GM12864 (cell line): ENCODE measurements at regions not wholly inside any gene's neighbourhood (a gene's known extent, or its start where the extent isn't known, plus 50 kb on each side); places are given as distances from the start of the nearest gene placed in this dataset.

Experiments used
- DNase-seq: peaks from one replicate; pipeline ENCODE4 v3.0.0-alpha.2; 2011; ENCODE audit warnings: low read depth
- H3K4me3 ChIP-seq: 2 replicates; pipeline ENCODE4 v1.5.1; 2011; ENCODE audit warnings: mild to moderate bottlenecking, low read depth, low read length, control low read depth
- TF ChIP-seq, protein P1 (sequence below): IDR thresholded peaks from 2 replicates; pipeline ENCODE4 v1.5.1; 2011; ENCODE audit warnings: low read depth, mild to moderate bottlenecking, moderate library complexity, low read length, control low read depth, inconsistent platforms; ENCODE audit errors: missing control alignments

DNA sequence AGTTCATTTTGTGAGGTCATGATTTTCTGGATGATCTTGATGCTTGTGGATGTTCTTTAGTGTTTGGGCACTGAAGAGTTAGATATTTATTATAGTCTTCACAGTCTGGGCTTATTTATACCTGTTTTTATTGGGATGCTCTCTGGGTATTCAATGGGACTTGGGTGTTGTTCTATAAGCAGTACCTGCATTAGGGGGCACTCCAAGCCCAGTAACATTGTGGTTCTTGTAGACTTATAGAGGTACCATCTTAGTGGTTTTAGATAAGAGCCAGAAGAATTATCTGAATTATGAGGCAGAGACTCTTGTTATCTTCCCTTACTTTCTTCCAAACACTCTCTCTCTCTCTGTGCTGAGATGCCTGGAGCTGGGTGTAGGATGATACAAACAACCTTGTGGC lies 470.0 kb downstream of the PIK3C3 start:
- TF ChIP-seq, protein P1, sequence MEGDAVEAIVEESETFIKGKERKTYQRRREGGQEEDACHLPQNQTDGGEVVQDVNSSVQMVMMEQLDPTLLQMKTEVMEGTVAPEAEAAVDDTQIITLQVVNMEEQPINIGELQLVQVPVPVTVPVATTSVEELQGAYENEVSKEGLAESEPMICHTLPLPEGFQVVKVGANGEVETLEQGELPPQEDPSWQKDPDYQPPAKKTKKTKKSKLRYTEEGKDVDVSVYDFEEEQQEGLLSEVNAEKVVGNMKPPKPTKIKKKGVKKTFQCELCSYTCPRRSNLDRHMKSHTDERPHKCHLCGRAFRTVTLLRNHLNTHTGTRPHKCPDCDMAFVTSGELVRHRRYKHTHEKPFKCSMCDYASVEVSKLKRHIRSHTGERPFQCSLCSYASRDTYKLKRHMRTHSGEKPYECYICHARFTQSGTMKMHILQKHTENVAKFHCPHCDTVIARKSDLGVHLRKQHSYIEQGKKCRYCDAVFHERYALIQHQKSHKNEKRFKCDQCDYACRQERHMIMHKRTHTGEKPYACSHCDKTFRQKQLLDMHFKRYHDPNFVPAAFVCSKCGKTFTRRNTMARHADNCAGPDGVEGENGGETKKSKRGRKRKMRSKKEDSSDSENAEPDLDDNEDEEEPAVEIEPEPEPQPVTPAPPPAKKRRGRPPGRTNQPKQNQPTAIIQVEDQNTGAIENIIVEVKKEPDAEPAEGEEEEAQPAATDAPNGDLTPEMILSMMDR = no peak
- no peak for DNase-seq
- no peak overlapping the region for H3K4me3 ChIP-seq

DNA sequence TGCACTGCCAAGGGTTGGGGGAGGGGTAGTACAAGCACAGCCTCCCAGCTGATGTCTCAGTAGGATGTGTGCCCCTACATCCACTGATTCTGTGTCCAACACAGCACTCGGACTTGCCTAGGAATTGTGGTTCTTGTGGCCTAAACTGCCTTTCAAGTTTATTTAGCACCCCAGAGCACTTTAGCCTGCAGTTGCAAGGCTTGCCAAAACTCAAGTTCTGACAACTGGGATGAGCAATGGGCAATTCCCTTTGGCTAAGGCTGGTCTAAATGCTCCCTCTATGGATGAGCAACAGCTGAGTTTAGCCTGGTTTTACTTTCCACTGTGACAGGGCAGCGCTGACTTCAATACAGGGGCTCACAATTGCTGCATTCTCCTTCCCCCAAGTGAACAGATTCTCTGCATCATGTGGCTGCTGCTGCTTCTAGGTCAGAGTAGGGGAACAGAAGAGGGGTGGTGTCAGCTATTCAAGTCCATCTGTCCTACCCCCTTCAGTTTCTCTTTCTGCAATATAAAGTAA lies 471.5 kb downstream of the PIK3C3 start:
- no peak for DNase-seq

DNA sequence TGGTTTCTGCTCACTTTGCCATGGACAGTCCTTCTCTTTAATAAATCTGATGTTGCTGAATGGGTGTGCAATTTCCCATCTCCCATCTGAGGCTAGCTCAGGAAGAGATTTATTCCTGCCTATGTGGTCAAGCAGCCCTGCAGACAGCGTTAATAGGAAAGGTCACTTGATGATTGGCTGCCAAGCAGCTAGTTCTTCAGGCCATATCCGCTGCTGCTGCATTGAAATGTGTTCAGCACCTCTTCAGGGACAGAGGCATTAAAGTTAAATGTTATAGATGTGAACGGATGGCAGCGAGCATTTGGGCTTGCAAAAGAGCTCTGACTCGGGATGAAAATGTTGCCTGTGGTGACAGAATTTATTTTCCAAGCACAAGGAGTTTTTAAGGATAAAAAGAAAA lies 474.2 kb downstream of the PIK3C3 start:
- no peak for DNase-seq
- TF ChIP-seq, protein P1 = no peak
- H3K4me3 ChIP-seq = no peak overlapping the region

More for the DNA sequence above, 471.5 kb downstream of the PIK3C3 start:
- no peak overlapping the region for H3K4me3 ChIP-seq
- TF ChIP-seq, protein P1 = no peak

DNA sequence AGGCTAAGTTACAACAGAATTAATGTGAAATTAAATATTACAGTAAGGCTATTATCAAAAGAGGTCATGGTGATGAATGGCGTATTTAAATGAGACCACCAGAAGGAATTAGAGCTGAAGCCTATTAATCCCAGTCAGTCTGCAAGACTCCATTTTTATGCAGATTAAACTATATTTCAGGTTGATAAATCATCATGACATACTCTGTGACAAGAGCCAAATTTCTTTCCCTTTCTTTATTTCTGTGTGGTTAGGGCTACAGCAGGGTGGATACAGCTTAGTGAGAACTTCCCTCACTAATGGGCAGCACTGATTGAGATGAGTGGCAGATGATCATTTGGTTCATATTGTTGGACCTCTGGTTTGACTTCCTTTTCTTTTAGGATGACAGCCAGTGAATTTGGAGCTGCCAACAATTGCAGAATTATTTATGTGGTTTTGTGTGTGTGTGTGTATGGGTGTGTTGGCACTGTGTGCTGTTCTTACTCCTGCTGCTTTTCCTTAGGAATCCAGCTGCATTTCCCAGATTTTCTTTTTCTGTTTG lies 481.3 kb downstream of the PIK3C3 start:
- no peak for DNase-seq
- no peak overlapping the region for H3K4me3 ChIP-seq
- TF ChIP-seq, protein P1 = no peak

DNA sequence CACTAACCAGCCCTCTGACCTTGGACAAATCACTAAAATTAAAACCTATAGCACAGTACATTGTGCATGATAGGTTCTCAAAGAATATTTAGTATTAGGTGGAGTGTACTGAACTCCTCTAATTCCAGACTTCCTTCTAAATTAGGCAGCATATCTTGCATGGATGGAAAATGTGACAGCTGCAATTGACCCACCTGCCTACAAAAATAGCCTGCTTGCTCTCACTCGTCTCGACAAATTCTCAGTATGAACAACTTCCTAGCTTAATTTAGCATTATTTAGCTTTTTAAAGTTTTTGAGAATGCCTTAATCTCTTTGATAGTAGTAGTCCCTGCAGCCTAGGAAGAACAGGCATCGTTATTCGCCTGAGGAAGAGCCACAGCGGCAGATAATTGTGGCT lies 482.0 kb downstream of the PIK3C3 start:
- TF ChIP-seq, protein P1 = no peak
- no peak overlapping the region for H3K4me3 ChIP-seq
- DNase-seq = no peak

DNA sequence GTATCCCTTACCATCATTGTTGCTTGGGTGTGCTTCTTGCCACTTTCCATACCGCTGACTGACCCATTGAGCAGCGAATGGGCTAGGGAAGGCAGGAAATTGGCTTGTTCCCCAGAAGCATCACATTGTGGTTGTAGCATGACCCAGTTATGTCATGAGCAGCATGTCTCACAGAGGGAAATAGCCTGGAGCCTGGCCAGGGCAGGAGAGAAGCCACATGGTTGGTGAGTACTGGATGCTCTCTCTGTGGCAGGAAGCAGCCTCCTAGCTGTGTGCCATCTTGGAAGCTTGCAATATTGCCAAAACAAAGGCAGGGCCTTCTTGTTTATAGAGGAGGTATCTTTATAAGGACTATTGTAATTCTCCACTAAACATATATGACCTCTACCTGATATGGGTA lies 482.6 kb downstream of the PIK3C3 start:
- TF ChIP-seq, protein P1 = no peak
- DNase-seq = no peak
- no peak overlapping the region for H3K4me3 ChIP-seq

DNA sequence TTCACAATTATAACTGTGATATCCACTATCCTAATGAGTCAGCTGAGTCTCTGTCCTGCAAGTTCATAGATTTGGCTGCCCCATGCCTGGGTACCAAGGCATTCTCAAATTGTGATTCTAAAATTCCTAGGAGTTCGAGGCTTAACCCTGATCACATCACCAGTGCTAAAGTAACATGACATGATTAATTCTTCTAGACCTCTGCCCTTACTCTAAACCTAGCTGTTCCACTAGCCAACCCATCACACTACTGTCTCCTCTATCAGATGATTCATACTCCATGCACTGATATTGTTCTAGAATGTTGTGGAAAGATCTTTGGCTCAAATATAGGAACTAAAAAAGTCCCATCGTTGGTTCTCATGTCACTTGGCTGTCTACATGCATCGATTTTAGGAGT lies 487.6 kb downstream of the PIK3C3 start:
- H3K4me3 ChIP-seq = no peak overlapping the region
- TF ChIP-seq, protein P1 = no peak
- no peak for DNase-seq
